ENCODE measurements at regions not wholly inside any gene's neighbourhood (a gene's known extent, or its start where the extent isn't known, plus 50 kb on each side); places are given as distances from the start of the nearest gene placed in this dataset.

GRCh38 chr9:35552837-35553236 is 52.2 kb upstream of the TESK1 start:
- H3K36me3 Mint-ChIP-seq (ENCODE audit: low read depth): peaks cover 38% of the 10 kb centered on the region
- H3K27ac Mint-ChIP-seq: no peak overlapping the region
- no peaks in the 10 kb centered on the region for H3K27me3 Mint-ChIP-seq (ENCODE audit: low read depth)
- no peak overlapping the region for H3K4me3 Mint-ChIP-seq
- TF ChIP-seq, protein P1, sequence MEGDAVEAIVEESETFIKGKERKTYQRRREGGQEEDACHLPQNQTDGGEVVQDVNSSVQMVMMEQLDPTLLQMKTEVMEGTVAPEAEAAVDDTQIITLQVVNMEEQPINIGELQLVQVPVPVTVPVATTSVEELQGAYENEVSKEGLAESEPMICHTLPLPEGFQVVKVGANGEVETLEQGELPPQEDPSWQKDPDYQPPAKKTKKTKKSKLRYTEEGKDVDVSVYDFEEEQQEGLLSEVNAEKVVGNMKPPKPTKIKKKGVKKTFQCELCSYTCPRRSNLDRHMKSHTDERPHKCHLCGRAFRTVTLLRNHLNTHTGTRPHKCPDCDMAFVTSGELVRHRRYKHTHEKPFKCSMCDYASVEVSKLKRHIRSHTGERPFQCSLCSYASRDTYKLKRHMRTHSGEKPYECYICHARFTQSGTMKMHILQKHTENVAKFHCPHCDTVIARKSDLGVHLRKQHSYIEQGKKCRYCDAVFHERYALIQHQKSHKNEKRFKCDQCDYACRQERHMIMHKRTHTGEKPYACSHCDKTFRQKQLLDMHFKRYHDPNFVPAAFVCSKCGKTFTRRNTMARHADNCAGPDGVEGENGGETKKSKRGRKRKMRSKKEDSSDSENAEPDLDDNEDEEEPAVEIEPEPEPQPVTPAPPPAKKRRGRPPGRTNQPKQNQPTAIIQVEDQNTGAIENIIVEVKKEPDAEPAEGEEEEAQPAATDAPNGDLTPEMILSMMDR (IDR thresholded peaks at IDR 0.05; ENCODE audit: unreplicated experiment in 3 of 3): no peak
- H3K4me1 Mint-ChIP-seq: peaks cover 14% of the 10 kb centered on the region
- H3K9me3 Mint-ChIP-seq: no peaks in the 10 kb centered on the region

DNA sequence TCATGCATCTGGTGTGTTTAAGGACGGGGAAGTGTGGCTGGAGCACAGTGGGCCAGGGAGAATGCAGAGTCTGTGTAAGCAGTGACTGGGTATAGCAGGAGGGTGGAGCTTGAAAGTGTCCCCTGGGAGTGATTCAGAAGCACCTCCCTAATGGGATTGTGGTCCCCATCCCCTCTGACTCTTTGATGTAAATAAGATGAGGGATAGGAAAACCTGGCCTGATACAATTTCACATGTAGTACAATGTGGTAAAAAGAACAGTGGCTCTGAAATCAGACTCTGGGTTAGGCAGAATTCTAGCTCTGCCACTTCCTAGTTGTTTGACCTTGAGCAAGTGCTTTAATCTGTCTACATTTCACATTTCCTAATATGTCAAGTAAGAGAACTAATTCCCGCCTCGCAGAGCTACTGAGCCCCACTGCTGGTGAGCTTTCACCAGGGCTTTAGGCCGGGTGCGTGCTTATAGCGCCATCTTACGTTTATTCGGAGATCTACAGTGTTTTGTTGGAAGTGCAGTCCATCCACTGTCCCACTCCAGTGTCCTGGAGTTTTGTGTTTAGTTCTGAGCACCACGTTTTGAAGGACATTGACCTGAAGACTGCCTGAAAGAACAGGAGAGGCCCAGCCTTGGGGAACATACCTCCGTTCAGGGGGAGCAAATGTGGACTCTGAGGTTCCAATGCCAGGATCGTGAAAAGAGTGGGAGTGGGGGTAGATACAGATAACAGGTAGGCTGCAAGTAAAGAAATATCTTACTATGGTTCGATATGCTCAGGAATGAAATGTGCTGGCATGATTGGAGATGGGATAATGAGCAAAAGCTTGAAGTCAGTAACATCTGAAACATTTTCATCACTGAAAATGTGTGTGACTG is 51.2 kb upstream of the TESK1 start:
- TF ChIP-seq, protein P1 (IDR thresholded peaks at IDR 0.05; ENCODE audit: unreplicated experiment in 3 of 3): peak; percentile 77 to 89 (median 79)
- Mint-ChIP-seq H3K9me3 (no peaks in the 10 kb centered on the region), H3K4me1 (peaks cover 14% of the 10 kb centered on the region), H3K36me3 (ENCODE audit: low read depth) (peaks cover 41% of the 10 kb centered on the region), H3K27ac (no peak overlapping the region), H3K27me3 (ENCODE audit: low read depth) (no peaks in the 10 kb centered on the region), H3K4me3 (no peak overlapping the region)

GRCh38 chr9:35555246-35555701 is 49.8 kb upstream of the TESK1 start:
- H3K27me3 Mint-ChIP-seq (ENCODE audit: low read depth): no peaks in the 10 kb centered on the region
- no peak overlapping the region for H3K4me3 Mint-ChIP-seq
- TF ChIP-seq, protein P1 (IDR thresholded peaks at IDR 0.05; ENCODE audit: unreplicated experiment in 3 of 3): no peak
- H3K36me3 Mint-ChIP-seq (ENCODE audit: low read depth): peaks cover 38% of the 10 kb centered on the region
- H3K27ac Mint-ChIP-seq: no peak overlapping the region
- H3K4me1 Mint-ChIP-seq: peaks cover 13% of the 10 kb centered on the region
- H3K9me3 Mint-ChIP-seq: no peaks in the 10 kb centered on the region
